ENCODE measurements at regions not wholly inside any gene's neighbourhood (a gene's known extent, or its start where the extent isn't known, plus 50 kb on each side); places are given as distances from the start of the nearest gene placed in this dataset.

GRCh38 chr7:94336009-94336408, 58.7 kb upstream of the COL1A2 start:
- TF ChIP-seq CTCF (IDR thresholded peaks at IDR 0.05; ENCODE audit: extremely low read depth in 1 of 2, insufficient read depth in 1 of 2, low read depth in 1 of 2, low read length in 2 of 2) (no peak), EZH2 (IDR thresholded peaks at IDR 0.05; ENCODE audit: borderline replicate concordance, low read depth, low read length, severe bottlenecking) (no peak), POLR2A (IDR thresholded peaks at IDR 0.05; ENCODE audit: low read depth, low read length) (no peak), MAX (IDR thresholded peaks at IDR 0.05; ENCODE audit: insufficient read depth, insufficient read length) (no peak), MYC (IDR thresholded peaks at IDR 0.05; ENCODE audit: low read depth, low read length) (no peak), FOS (IDR thresholded peaks at IDR 0.05; ENCODE audit: borderline replicate concordance, insufficient read depth, low read length) (no peak), POLR2AphosphoS5 (IDR thresholded peaks at IDR 0.05; ENCODE audit: insufficient read depth, low read depth, low read length) (no peak)
